Adipocyte (in vitro differentiated cells): ENCODE measurements at regions not wholly inside any gene's neighbourhood (a gene's known extent, or its start where the extent isn't known, plus 50 kb on each side); places are given as distances from the start of the nearest gene placed in this dataset.

Experiments used
- DNase-seq: peaks from one replicate; pipeline ENCODE4 v3.0.0-alpha.2; 2015; ENCODE audit warnings: low read depth
- H3K27me3 ChIP-seq: replicated peaks from 2 replicates; pipeline ENCODE4 v1.7.0; 2013; ENCODE audit warnings: mild to moderate bottlenecking, low read length, moderate library complexity; ENCODE audit not compliant: control insufficient read depth, insufficient read depth
- H3K36me3 ChIP-seq: 2 replicates; pipeline ENCODE4 v1.7.0; 2013; ENCODE audit warnings: low read length, mild to moderate bottlenecking, moderate library complexity; ENCODE audit not compliant: control insufficient read depth, insufficient read depth, severe bottlenecking
- H3K4me1 ChIP-seq: 2 replicates; pipeline ENCODE4 v1.7.0; 2013; ENCODE audit warnings: mild to moderate bottlenecking, low read length, moderate library complexity; ENCODE audit not compliant: control insufficient read depth, insufficient read depth
- H3K4me3 ChIP-seq: 2 replicates; pipeline ENCODE4 v1.7.0; 2013; ENCODE audit warnings: mild to moderate bottlenecking, low read length, moderate library complexity
- H3K9ac ChIP-seq: 2 replicates; pipeline ENCODE4 v1.7.0; 2013; ENCODE audit warnings: mild to moderate bottlenecking, low read length, moderate library complexity
- H3K9me3 ChIP-seq: 2 replicates; pipeline ENCODE4 v1.7.0; 2013; ENCODE audit warnings: mild to moderate bottlenecking, low read length, moderate library complexity; ENCODE audit not compliant: control insufficient read depth

DNA sequence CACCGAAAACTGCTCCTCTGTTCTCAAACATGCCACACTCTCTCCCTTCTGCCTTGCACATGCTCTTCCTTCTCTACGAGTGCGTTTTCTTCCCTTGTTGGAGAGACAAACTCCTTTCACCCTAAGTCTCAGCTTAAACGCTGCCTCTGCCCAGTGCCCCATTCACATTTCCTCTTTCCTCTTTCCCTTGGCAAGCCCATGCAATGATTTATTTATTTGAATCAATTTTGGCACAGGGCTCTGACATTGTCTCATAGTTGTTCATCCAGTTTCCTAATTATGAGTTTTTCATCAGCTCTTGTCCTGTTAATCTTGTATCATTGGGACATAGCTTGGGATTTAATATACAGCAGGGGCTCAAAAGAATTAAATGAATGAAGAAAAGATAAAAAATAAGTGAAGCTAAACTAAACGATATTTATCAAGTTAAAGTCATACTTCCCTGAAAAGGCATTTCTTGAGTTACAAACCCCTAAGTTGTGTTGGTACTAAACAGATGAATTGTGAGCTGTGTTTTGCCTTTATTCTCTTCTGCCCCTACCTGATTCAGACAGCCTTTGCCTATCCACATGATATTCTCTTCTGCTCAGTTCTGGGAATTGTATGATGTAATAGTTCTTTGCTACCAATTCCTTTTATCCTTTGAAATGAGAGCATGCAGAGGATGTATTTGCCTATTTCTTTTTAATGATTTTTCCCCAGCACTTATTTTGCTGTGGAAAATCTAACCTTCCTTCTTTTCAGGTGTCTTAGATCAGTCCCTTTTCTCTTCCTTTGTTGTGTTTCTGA, 704.4 kb downstream of the UTRN start:
- DNase-seq, result no peak
- Histone ChIP-seq H3K4me1 (peaks cover 11% of the 10 kb centered on the region), H3K4me3 (peak overlapping the region; percentile 2), H3K9me3 (peaks cover 3% of the 10 kb centered on the region), H3K9ac (no peak overlapping the region), H3K27me3 (no peaks in the 10 kb centered on the region), H3K36me3 (no peaks in the 10 kb centered on the region)

GRCh38 chr6:144990784-144991183, 705.6 kb downstream of the UTRN start:
- H3K4me1 ChIP-seq, result peaks cover 11% of the 10 kb centered on the region
- H3K27me3 ChIP-seq, result no peaks in the 10 kb centered on the region
- DNase-seq, result no peak
- no peaks in the 10 kb centered on the region for H3K9me3 ChIP-seq
- no peaks in the 10 kb centered on the region for H3K36me3 ChIP-seq
- H3K9ac ChIP-seq, result no peak overlapping the region
- H3K4me3 ChIP-seq, result no peak overlapping the region

DNA sequence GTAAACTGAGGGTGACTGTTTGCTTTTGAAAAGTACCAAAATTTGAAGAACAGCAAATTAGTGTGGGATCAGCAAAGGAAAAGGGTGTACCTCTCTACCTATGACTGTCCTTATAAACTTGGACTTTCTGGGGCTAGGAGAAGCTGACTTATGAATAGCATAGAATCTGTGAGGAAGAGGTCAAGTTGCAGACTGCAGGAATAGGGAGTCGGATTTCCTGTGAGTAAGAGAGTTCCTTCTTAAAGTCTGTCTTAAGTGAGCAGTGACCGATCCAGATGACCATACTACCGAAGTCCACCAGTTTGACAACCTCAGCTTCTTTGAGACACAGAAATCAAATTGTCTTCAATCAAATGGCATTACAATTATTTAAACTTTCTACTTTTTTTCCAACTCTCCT, 708.7 kb downstream of the UTRN start:
- peak; percentile 38 for DNase-seq
- Histone ChIP-seq H3K9ac (no peak overlapping the region), H3K4me3 (no peak overlapping the region), H3K36me3 (no peaks in the 10 kb centered on the region), H3K27me3 (no peaks in the 10 kb centered on the region), H3K9me3 (no peaks in the 10 kb centered on the region), H3K4me1 (peaks cover 12% of the 10 kb centered on the region)

- Histone ChIP-seq H3K36me3 (no peaks in the 10 kb centered on the region), H3K4me3 (no peak overlapping the region), H3K9ac (no peak overlapping the region), H3K27me3 (no peaks in the 10 kb centered on the region), H3K4me1 (peaks cover 7% of the 10 kb centered on the region), H3K9me3 (no peaks in the 10 kb centered on the region)
- no peak for DNase-seq
Measured at GRCh38 chr6:144997996-144998395, 712.9 kb downstream of the UTRN start.

DNA sequence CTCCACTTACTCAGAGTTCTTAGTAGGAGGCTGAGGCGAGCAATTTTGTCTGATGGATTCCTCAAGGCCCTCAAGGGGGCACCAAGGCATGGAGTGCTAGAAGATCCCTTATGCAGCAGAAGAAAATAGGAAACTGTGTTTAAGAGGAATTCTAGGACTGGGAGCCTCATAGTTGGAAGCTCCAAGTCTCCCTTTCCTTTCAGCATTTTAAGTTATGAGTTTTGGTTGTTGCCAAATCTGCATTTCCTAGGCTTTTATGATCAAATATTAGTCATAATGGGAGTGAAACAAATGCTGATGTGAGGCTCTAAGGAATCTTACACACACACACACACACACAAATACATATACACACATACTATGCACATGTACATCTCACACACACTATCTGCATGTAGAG, 714.0 kb downstream of the UTRN start:
- no peak overlapping the region for H3K9ac ChIP-seq
- no peaks in the 10 kb centered on the region for H3K27me3 ChIP-seq
- H3K9me3 ChIP-seq, result no peaks in the 10 kb centered on the region
- H3K4me1 ChIP-seq, result peaks cover 7% of the 10 kb centered on the region
- H3K36me3 ChIP-seq, result no peaks in the 10 kb centered on the region
- no peak overlapping the region for H3K4me3 ChIP-seq
- no peak for DNase-seq

DNA sequence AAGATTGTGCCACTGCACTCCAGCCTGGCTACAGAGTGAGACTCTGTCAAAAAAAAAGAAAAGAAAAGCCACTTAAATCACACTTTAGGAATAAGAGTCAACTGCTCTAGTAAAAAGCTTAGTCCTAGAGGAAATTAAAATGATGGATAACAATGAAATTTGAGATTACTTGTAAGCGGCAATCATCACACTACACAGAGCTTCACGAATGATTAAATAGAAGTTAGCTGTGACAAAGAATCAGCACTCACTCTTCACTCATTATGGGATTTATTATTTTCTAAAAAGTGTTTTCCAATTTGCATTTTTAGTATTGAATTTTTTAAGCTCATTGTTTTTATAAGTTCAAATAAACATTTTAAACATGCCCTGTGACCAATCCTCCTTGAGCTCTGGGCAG, 718.0 kb downstream of the UTRN start:
- Histone ChIP-seq H3K4me3 (no peak overlapping the region), H3K4me1 (peaks cover 7% of the 10 kb centered on the region), H3K27me3 (no peaks in the 10 kb centered on the region), H3K9me3 (no peaks in the 10 kb centered on the region), H3K36me3 (no peaks in the 10 kb centered on the region), H3K9ac (no peak overlapping the region)
- no peak for DNase-seq

GRCh38 chr6:145006914-145007313, 721.8 kb downstream of the UTRN start:
- Histone ChIP-seq H3K4me1 (no peaks in the 10 kb centered on the region), H3K27me3 (no peaks in the 10 kb centered on the region), H3K9ac (no peak overlapping the region), H3K36me3 (no peaks in the 10 kb centered on the region), H3K4me3 (no peak overlapping the region), H3K9me3 (no peaks in the 10 kb centered on the region)
- no peak for DNase-seq

DNA sequence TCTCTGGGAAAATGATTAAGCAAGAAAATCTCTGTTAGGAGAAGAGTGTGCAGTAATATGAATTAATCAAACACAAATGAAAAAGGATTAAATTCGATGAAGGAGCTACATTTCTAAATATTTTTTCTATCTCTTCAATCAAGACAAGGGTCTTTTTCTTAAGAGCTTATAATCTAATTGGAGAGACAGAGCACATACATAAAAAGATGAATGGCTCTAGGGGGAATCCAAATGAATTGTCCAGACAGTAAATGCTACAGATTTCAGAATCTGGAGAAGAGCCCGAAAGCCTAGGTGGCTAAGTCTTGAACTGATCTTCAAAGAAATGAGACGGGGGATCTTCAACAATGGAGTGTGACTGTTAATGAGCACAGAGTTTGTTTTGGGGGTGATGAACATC, 723.6 kb downstream of the UTRN start:
- no peaks in the 10 kb centered on the region for H3K27me3 ChIP-seq
- H3K9ac ChIP-seq, result no peak overlapping the region
- no peaks in the 10 kb centered on the region for H3K36me3 ChIP-seq
- no peak for DNase-seq
- no peaks in the 10 kb centered on the region for H3K9me3 ChIP-seq
- H3K4me1 ChIP-seq, result no peaks in the 10 kb centered on the region
- H3K4me3 ChIP-seq, result no peak overlapping the region

GRCh38 chr6:145009711-145010110, 724.6 kb downstream of the UTRN start:
- H3K4me3 ChIP-seq, result no peak overlapping the region
- H3K9ac ChIP-seq, result no peak overlapping the region
- H3K9me3 ChIP-seq, result no peaks in the 10 kb centered on the region
- DNase-seq, result peak; percentile 28
- no peaks in the 10 kb centered on the region for H3K36me3 ChIP-seq
- H3K4me1 ChIP-seq, result no peaks in the 10 kb centered on the region
- no peaks in the 10 kb centered on the region for H3K27me3 ChIP-seq

GRCh38 chr6:145012039-145012662, 723.2 kb downstream of the EPM2A start:
- no peaks in the 10 kb centered on the region for H3K27me3 ChIP-seq
- no peak for DNase-seq
- no peak overlapping the region for H3K9ac ChIP-seq
- H3K4me1 ChIP-seq, result peaks cover 7% of the 10 kb centered on the region
- no peaks in the 10 kb centered on the region for H3K9me3 ChIP-seq
- H3K36me3 ChIP-seq, result no peaks in the 10 kb centered on the region
- H3K4me3 ChIP-seq, result no peak overlapping the region

DNA sequence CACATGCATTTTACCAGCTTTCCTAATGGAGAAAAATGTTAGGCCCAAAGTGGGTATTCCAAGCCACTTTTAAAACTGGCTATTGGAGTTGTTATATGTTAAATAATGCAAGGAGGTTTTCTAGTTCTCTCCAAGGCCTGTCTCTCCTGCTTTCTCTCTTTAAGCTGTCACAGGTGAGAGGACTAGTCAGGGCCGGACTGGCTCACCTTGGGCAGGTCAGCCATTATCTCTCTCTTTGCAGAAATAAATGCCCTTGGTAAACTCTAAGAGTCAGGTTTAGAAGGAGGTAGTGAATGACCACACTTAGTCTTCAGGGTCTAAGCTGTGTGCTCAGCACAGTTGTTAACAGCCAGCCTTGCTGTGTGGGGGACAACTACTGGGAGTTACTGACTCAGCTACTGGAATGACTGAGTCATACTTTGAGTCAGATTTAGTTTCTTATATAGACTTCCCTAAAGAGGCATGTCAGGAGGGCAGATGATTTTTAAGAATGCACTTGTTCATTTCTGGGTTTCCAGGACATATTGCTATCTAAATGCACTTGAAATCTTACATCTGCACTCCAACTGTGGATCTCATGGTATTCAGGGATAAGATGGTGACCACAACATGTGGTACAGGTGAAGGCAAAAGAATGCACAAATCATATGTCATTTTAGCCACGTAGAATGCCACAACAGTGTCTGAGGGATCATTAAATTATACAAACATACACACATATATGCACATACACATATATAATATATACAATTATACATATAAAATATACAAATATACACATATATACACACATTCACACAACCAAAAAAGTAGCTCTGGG, 719.4 kb downstream of the EPM2A start:
- Histone ChIP-seq H3K36me3 (no peaks in the 10 kb centered on the region), H3K27me3 (no peaks in the 10 kb centered on the region), H3K4me1 (peaks cover 7% of the 10 kb centered on the region), H3K4me3 (no peak overlapping the region), H3K9ac (no peak overlapping the region), H3K9me3 (no peaks in the 10 kb centered on the region)
- DNase-seq, result peak; percentile 84
